Naive thymus-derived CD4-positive, alpha-beta T cell (primary cell): ENCODE measurements at regions not wholly inside any gene's neighbourhood (a gene's known extent, or its start where the extent isn't known, plus 50 kb on each side); places are given as distances from the start of the nearest gene placed in this dataset.

ENCODE experiments used
- ATAC-seq: fragments of 150-1000 bp; cut with Tn5 transposase; 2 replicates; pipeline ENCODE4 v1.10.0; 2021; ENCODE audit warnings: mild to moderate bottlenecking, moderate library complexity
- CTCF ChIA-PET: fragments of 350-600 bp; sonication (Branson Sonifier 250); formaldehyde crosslinking; loops from one replicate; lab custom pipeline; 2021; ENCODE audit warnings: antibody characterized with exemption; lab: Charles Lee
- POLR2A ChIA-PET: fragments of 350-600 bp; sonication (Branson Sonifier 250); formaldehyde crosslinking; loops from one replicate; lab custom pipeline; 2021; ENCODE audit warnings: antibody characterized with exemption, inconsistent platforms; lab: Charles Lee
- DNase-seq, 9 donors: peaks; one replicate each; pipeline versions ENCODE4 v3.0.0 to v3.0.0-alpha.2; 2020 to 2022; ENCODE audit warnings: mixed read lengths in 1 of 9
- H3K27ac ChIP-seq: one replicate; pipeline ENCODE4 v1.7.0; 2013; ENCODE audit warnings: mild to moderate bottlenecking, low read depth, low read length, moderate library complexity
- H3K27me3 ChIP-seq, 2 donors: one replicate each; pipeline ENCODE4 v1.7.0; 2013; ENCODE audit warnings: low read length in 2 of 2, mild to moderate bottlenecking in 2 of 2, moderate library complexity in 2 of 2; ENCODE audit not compliant: control insufficient read depth in 2 of 2, insufficient read depth in 2 of 2
- H3K36me3 ChIP-seq, 3 experiments: 1 replicate in 2 of 3; 2 replicates in 1 of 3; pipeline ENCODE4 v1.7.0; 2013; ENCODE audit warnings: low read length in 3 of 3, mild to moderate bottlenecking in 3 of 3, moderate library complexity in 1 of 3; ENCODE audit not compliant: insufficient read depth in 3 of 3, control insufficient read depth in 2 of 3
- H3K4me1 ChIP-seq, 2 donors: one replicate each; pipeline ENCODE4 v1.7.0; 2013; ENCODE audit warnings: low read length in 2 of 2, mild to moderate bottlenecking in 2 of 2, moderate library complexity in 1 of 2; ENCODE audit not compliant: control insufficient read depth in 2 of 2, insufficient read depth in 2 of 2
- H3K4me3 ChIP-seq: 2 replicates; pipeline ENCODE4 v1.7.0; 2013; ENCODE audit warnings: mild to moderate bottlenecking, low read length
- H3K9me3 ChIP-seq, 3 experiments: 1 replicate in 2 of 3; 2 replicates in 1 of 3; pipeline ENCODE4 v1.7.0; 2013; ENCODE audit warnings: low read length in 3 of 3; ENCODE audit not compliant: control insufficient read depth in 2 of 3
- H3K27ac Mint-ChIP-seq, 9 donors: one replicate each; pipeline ENCODE4 v1.8.0; 2020 to 2022; ENCODE audit warnings: mixed read lengths in 9 of 9, mild to moderate bottlenecking in 8 of 9, moderate library complexity in 5 of 9, inconsistent platforms in 2 of 9
- H3K27me3 Mint-ChIP-seq, 5 donors: one replicate each; pipeline ENCODE4 v1.8.0; 2021 to 2022; ENCODE audit warnings: mixed read lengths in 5 of 5, mild to moderate bottlenecking in 1 of 5
- H3K36me3 Mint-ChIP-seq, 5 donors: one replicate each; pipeline ENCODE4 v1.8.0; 2020 to 2022; ENCODE audit warnings: mixed read lengths in 5 of 5, mild to moderate bottlenecking in 3 of 5, inconsistent platforms in 1 of 5
- H3K4me1 Mint-ChIP-seq, 7 donors: one replicate each; pipeline ENCODE4 v1.8.0; 2020 to 2022; ENCODE audit warnings: mixed read lengths in 7 of 7, mild to moderate bottlenecking in 3 of 7, inconsistent platforms in 1 of 7
- H3K4me3 Mint-ChIP-seq, 10 donors: one replicate each; pipeline ENCODE4 v1.8.0; 2020 to 2022; ENCODE audit warnings: mild to moderate bottlenecking in 10 of 10, mixed read lengths in 10 of 10, moderate library complexity in 6 of 10, inconsistent platforms in 2 of 10
- H3K9me3 Mint-ChIP-seq, 11 donors: one replicate each; pipeline ENCODE4 v1.8.0; 2020 to 2022; ENCODE audit warnings: mixed read lengths in 11 of 11, mild to moderate bottlenecking in 4 of 11, inconsistent platforms in 1 of 11, moderate library complexity in 1 of 11
- intact Hi-C, 2 donors: fragments of 100-400 bp; cut with micrococcal nuclease; formaldehyde crosslinking; loops; one replicate each; pipeline ENCODE4 v1.15.1; 2023

DNA sequence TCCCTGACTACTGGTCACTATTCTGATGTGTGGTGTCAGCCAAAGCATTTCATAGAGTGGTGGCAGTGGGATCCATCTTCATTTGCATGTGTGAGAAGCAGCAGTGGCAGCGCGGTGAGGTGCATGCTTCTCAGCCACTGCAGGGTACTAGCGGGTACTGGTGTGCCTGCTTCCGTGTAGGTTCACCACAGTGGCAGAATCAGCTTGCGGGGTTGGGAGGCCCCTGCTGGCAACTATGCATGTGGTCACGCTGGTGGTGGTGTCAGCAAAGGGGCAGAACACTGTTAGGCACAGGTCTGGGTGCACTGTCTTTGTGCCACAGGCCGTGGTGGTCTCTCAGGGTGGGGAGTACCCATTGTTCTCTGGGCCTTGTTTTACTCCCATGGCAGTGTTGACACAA is 286.4 kb upstream of the TENM4 start:
- peaks cover 0 to 44% (median 5%) of the 10 kb centered on the region in 11 donors for H3K9me3 Mint-ChIP-seq
- no peak overlapping the region for H3K27ac ChIP-seq
- no peaks in the 10 kb centered on the region for H3K36me3 ChIP-seq
- H3K36me3 Mint-ChIP-seq: no peaks in the 10 kb centered on the region
- H3K4me1 Mint-ChIP-seq: no peaks in the 10 kb centered on the region
- H3K27me3 Mint-ChIP-seq: no peaks in the 10 kb centered on the region
- ChIA-PET CTCF (no interaction called here), POLR2A (no interaction called here)
- DNase-seq (no peak), ATAC-seq (no peak)
- intact Hi-C loops: no loop called here
- no peak overlapping the region for H3K4me3 ChIP-seq
- no peak overlapping the region for H3K4me3 Mint-ChIP-seq
- no peaks in the 10 kb centered on the region for H3K27me3 ChIP-seq
- H3K4me1 ChIP-seq: no peaks in the 10 kb centered on the region
- no peaks in the 10 kb centered on the region for H3K9me3 ChIP-seq
- H3K27ac Mint-ChIP-seq: no peak overlapping the region

DNA sequence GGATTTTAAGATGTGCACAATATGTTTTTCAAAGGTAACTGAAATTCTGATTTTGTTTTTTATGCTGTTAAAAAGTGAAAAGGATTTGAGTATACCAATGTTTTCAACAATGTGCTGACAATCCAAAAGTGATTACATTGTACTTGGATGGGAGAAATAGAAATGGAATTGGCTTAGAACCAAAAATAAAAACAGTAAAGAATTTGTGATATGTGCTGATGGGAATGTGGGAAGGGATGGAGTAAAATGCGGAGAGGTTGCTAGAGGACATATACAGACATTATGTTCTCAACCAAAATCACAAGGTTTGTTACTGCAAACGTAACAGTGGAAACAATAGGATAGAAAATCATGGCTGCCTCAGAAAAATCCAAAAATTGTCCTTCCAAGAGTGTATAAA is 279.3 kb upstream of the TENM4 start:
- no peaks in the 10 kb centered on the region for H3K36me3 Mint-ChIP-seq
- POLR2A ChIA-PET: no interaction called here
- no peaks in the 10 kb centered on the region for H3K4me1 ChIP-seq

DNA sequence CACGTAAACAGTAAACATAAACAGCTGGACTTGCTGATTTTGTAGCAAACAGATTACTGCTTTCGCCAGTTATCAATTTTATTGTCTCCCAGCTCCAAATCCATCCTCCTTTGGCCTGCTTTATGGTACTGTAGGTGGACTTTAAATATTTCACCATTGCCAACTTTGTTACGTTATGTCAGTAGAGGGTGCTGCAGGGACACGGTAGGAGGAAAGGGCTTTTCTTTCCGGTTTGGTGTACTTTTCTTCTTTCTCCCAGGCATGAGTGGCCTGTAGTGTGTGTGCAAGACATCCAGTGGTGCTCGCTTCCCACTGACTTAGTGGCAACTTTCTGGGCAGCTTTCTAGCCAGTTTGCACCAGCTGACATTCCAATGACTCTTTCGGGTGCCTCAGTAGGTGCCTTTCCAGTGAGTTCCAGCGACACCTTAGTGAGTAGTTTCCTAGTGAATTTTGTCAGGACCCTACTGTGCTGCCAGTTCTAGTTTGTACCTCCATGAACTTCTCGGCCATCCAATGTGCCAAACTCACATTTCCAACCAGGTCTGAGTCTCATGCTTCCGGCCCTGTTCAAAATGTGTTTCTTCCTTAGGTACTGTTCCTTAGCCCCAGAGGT is 267.6 kb upstream of the TENM4 start:
- no peak overlapping the region for H3K27ac ChIP-seq
- Mint-ChIP-seq H3K27me3 (no peaks in the 10 kb centered on the region), H3K36me3 (no peaks in the 10 kb centered on the region), H3K9me3 (peaks cover 0 to 37% (median 18%) of the 10 kb centered on the region in 11 donors), H3K4me1 (no peaks in the 10 kb centered on the region), H3K4me3 (no peak overlapping the region), H3K27ac (no peak overlapping the region)
- no peak for DNase-seq
- POLR2A ChIA-PET: no interaction called here
- H3K4me1 ChIP-seq: no peaks in the 10 kb centered on the region
- intact Hi-C loops: loop anchor here in 1 of 2 donors (5.0 kb wide), 1 partner anchor 1789 kb away; no protein-coding TSS in a partner anchor
- no peaks in the 10 kb centered on the region for H3K36me3 ChIP-seq
- H3K4me3 ChIP-seq: no peak overlapping the region
- CTCF ChIA-PET: no interaction called here
- H3K9me3 ChIP-seq: peaks cover 0 to 6% (median 0%) of the 10 kb centered on the region in 3 experiments
- no peaks in the 10 kb centered on the region for H3K27me3 ChIP-seq
- ATAC-seq: no peak

More for the DNA sequence above, 279.3 kb upstream of the TENM4 start:
- no peak overlapping the region for H3K27ac ChIP-seq
- Mint-ChIP-seq H3K27me3 (no peaks in the 10 kb centered on the region), H3K27ac (no peak overlapping the region), H3K9me3 (peaks cover 0 to 32% (median 5%) of the 10 kb centered on the region in 11 donors), H3K4me3 (no peak overlapping the region), H3K4me1 (no peaks in the 10 kb centered on the region)
- ATAC-seq (no peak), DNase-seq (no peak)
- no peaks in the 10 kb centered on the region for H3K9me3 ChIP-seq
- intact Hi-C loops: no loop called here
- CTCF ChIA-PET: no interaction called here
- no peaks in the 10 kb centered on the region for H3K27me3 ChIP-seq
- no peaks in the 10 kb centered on the region for H3K36me3 ChIP-seq
- no peak overlapping the region for H3K4me3 ChIP-seq

DNA sequence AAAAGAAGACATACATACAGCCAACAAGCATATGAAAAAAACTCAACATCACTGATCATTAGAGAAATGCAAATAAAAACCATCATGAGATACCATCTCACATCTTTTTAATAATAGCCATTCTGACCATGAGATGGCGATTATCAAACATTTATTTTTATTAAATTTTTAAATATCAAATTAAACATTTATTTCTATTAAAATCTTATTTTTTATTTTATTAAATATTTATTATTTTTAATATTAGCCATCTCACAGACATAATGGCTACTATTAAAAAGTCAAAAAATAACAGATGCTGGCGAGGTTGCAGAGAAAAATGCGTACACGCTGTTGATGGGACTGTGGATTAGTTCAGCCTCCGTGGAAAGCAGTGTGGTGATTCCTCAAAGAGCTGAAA is 264.8 kb upstream of the TENM4 start:
- no peak overlapping the region for H3K4me3 ChIP-seq
- H3K27me3 Mint-ChIP-seq: no peaks in the 10 kb centered on the region
- DNase-seq (no peak), ATAC-seq (no peak)
- no peak overlapping the region for H3K4me3 Mint-ChIP-seq
- no peaks in the 10 kb centered on the region for H3K9me3 ChIP-seq
- peaks cover 3 to 42% (median 28%) of the 10 kb centered on the region in 11 donors for H3K9me3 Mint-ChIP-seq
- no peaks in the 10 kb centered on the region for H3K36me3 ChIP-seq
- ChIA-PET CTCF (no interaction called here), POLR2A (no interaction called here)
- intact Hi-C loops: loop anchor here in 1 of 2 donors (5.0 kb wide), 1 partner anchor 1792 kb away; no protein-coding TSS in a partner anchor
- no peak overlapping the region for H3K27ac Mint-ChIP-seq
- no peaks in the 10 kb centered on the region for H3K4me1 Mint-ChIP-seq
- no peak overlapping the region for H3K27ac ChIP-seq
- H3K36me3 Mint-ChIP-seq: peaks cover 0 to 13% (median 0%) of the 10 kb centered on the region in 5 donors
- H3K4me1 ChIP-seq: no peaks in the 10 kb centered on the region
- no peaks in the 10 kb centered on the region for H3K27me3 ChIP-seq

DNA sequence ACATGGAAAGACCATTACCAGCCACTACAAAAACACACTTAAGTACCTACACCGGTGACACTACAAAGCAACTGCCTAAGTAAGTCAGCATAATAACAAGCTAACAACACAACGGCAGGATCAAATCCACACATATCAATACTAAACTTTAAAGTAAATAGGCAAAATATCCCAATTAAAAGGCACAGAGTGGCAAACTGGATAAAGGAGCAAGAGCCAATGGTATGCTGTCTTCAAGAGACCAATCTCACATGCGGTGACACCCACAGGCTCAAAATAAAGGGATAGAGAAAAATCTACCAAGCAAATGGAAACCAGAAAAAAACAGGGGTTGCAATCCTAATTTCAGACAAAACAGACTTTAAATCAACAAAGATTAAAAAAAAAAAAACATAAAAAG is 261.5 kb upstream of the TENM4 start:
- Histone ChIP-seq H3K4me1 (no peaks in the 10 kb centered on the region), H3K27me3 (no peaks in the 10 kb centered on the region), H3K9me3 (no peaks in the 10 kb centered on the region), H3K36me3 (no peaks in the 10 kb centered on the region), H3K27ac (no peak overlapping the region), H3K4me3 (no peak overlapping the region)
- intact Hi-C loops: no loop called here
- ChIA-PET POLR2A (no interaction called here), CTCF (no interaction called here)
- H3K27ac Mint-ChIP-seq: no peak overlapping the region
- DNase-seq (no peak), ATAC-seq (no peak)
- H3K27me3 Mint-ChIP-seq: no peaks in the 10 kb centered on the region
- H3K36me3 Mint-ChIP-seq: peaks cover 0 to 13% (median 0%) of the 10 kb centered on the region in 5 donors
- H3K4me3 Mint-ChIP-seq: no peak overlapping the region
- no peaks in the 10 kb centered on the region for H3K4me1 Mint-ChIP-seq
- peaks cover 6 to 46% (median 31%) of the 10 kb centered on the region in 11 donors for H3K9me3 Mint-ChIP-seq

DNA sequence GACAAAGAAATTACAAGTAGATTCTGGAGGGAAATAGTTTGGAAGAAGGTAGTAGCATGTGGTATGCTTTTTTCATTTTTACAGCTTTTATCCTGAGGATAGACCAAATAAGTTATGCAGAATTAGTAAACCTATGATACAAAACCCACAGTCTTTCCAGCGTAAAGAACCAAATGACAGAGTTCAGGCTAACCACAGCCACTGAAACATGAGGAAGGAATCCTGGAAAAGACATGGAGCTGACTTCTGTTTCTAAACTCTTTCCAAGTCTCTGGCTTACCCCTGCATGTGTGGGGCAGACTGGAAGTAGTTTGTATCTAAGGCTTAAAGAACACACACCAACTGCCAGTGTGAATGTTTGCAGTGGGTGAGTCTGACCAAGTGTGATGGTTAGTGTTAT is 258.4 kb upstream of the TENM4 start:
- Mint-ChIP-seq H3K36me3 (peaks cover 0 to 13% (median 0%) of the 10 kb centered on the region in 5 donors), H3K27me3 (peaks cover 0 to 4% (median 0%) of the 10 kb centered on the region in 5 donors), H3K9me3 (peaks cover 5 to 33% (median 15%) of the 10 kb centered on the region in 11 donors), H3K4me3 (no peak overlapping the region), H3K4me1 (no peaks in the 10 kb centered on the region), H3K27ac (no peak overlapping the region)
- no peaks in the 10 kb centered on the region for H3K36me3 ChIP-seq
- H3K9me3 ChIP-seq: no peaks in the 10 kb centered on the region
- ATAC-seq: no peak
- intact Hi-C loops: no loop called here
- H3K27ac ChIP-seq: no peak overlapping the region
- no peaks in the 10 kb centered on the region for H3K27me3 ChIP-seq
- H3K4me1 ChIP-seq: no peaks in the 10 kb centered on the region
- POLR2A ChIA-PET: no interaction called here
- H3K4me3 ChIP-seq: no peak overlapping the region
- no peak for DNase-seq
- CTCF ChIA-PET: no interaction called here

DNA sequence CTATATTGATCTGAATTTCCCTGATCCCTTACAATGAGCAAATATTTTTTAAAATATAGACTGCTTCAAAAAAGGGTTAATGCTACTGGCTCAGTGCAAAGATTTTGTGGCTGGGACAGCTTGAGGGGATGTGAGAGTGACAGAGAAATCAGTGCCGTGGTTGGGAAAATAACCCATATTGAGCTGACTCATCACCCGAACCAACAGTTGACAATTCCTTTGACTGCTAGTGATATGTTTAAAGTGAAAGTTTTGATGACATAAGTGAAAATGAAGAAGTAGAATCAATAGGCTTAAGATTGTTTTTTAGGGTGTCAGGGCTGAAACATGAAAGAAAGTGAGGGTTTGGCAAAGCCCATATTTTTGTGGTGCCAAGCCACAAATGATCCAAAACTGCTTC is 257.1 kb upstream of the TENM4 start:
- H3K4me3 ChIP-seq: no peak overlapping the region
- no peaks in the 10 kb centered on the region for H3K27me3 ChIP-seq
- H3K27ac Mint-ChIP-seq: no peak overlapping the region
- DNase-seq (no peak), ATAC-seq (no peak)
- H3K4me1 Mint-ChIP-seq: no peaks in the 10 kb centered on the region
- intact Hi-C loops: no loop called here
- no peak overlapping the region for H3K4me3 Mint-ChIP-seq
- H3K9me3 ChIP-seq: no peaks in the 10 kb centered on the region
- H3K27me3 Mint-ChIP-seq: peaks cover 0 to 4% (median 0%) of the 10 kb centered on the region in 5 donors
- peaks cover 5 to 25% (median 12%) of the 10 kb centered on the region in 11 donors for H3K9me3 Mint-ChIP-seq
- H3K36me3 ChIP-seq: no peaks in the 10 kb centered on the region
- no peaks in the 10 kb centered on the region for H3K4me1 ChIP-seq
- ChIA-PET CTCF (no interaction called here), POLR2A (no interaction called here)
- no peak overlapping the region for H3K27ac ChIP-seq
- peaks cover 0 to 10% (median 0%) of the 10 kb centered on the region in 5 donors for H3K36me3 Mint-ChIP-seq
